ENCODE measurements at regions not wholly inside any gene's neighbourhood (a gene's known extent, or its start where the extent isn't known, plus 50 kb on each side); places are given as distances from the start of the nearest gene placed in this dataset.
"Not testable (repeated sequence)": the region's sequence is repeated elsewhere in the genome, so short reads cannot be mapped to it uniquely, and the experiment has no call there.

GRCh38 chr5:166810093-166810658 is 1481.3 kb upstream of the WWC1 start:
- TF ChIP-seq, protein P1, sequence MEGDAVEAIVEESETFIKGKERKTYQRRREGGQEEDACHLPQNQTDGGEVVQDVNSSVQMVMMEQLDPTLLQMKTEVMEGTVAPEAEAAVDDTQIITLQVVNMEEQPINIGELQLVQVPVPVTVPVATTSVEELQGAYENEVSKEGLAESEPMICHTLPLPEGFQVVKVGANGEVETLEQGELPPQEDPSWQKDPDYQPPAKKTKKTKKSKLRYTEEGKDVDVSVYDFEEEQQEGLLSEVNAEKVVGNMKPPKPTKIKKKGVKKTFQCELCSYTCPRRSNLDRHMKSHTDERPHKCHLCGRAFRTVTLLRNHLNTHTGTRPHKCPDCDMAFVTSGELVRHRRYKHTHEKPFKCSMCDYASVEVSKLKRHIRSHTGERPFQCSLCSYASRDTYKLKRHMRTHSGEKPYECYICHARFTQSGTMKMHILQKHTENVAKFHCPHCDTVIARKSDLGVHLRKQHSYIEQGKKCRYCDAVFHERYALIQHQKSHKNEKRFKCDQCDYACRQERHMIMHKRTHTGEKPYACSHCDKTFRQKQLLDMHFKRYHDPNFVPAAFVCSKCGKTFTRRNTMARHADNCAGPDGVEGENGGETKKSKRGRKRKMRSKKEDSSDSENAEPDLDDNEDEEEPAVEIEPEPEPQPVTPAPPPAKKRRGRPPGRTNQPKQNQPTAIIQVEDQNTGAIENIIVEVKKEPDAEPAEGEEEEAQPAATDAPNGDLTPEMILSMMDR (IDR thresholded peaks at IDR 0.05) = not testable (repeated sequence)
- not testable (repeated sequence) for TF ChIP-seq POLR2A (IDR thresholded peaks at IDR 0.05)
